ENCODE measurements at regions not wholly inside any gene's neighbourhood (a gene's known extent, or its start where the extent isn't known, plus 50 kb on each side); places are given as distances from the start of the nearest gene placed in this dataset.

GRCh38 chr20:7136886-7137285, 369.4 kb downstream of the BMP2 start:
- H3K4me1 ChIP-seq = no peaks in the 10 kb centered on the region
- ChIA-PET CTCF (interaction anchor here (1.5 kb wide), 1 partner anchor 13 kb away, joined by 4 read pairs; no protein-coding TSS in a partner anchor), POLR2A (no interaction called here)
- WGBS (ENCODE audit: missing lambda C conversion rate) = 5% methylated on average over 1 of the region's 1 CpG
- no peak for TF ChIP-seq HOXB13 (CRISPR knock-in tag; IDR thresholded peaks at IDR 0.05; ENCODE audit: low read depth)
- no peak for TF ChIP-seq MAFK (IDR thresholded peaks at IDR 0.05; ENCODE audit: partially characterized antibody)
- no peak for TF ChIP-seq MAZ (IDR thresholded peaks at IDR 0.05; ENCODE audit: borderline replicate concordance, low read depth, low read length)
- TF ChIP-seq HES2 (IDR thresholded peaks at IDR 0.05) = no peak
- no peak for TF ChIP-seq SMC3 (IDR thresholded peaks at IDR 0.05)
- TF ChIP-seq, protein P1, sequence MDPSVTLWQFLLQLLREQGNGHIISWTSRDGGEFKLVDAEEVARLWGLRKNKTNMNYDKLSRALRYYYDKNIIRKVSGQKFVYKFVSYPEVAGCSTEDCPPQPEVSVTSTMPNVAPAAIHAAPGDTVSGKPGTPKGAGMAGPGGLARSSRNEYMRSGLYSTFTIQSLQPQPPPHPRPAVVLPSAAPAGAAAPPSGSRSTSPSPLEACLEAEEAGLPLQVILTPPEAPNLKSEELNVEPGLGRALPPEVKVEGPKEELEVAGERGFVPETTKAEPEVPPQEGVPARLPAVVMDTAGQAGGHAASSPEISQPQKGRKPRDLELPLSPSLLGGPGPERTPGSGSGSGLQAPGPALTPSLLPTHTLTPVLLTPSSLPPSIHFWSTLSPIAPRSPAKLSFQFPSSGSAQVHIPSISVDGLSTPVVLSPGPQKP (IDR thresholded peaks at IDR 0.05; ENCODE audit: low read depth, low read length) = no peak
- no peak for TF ChIP-seq TP53 (CRISPR knock-in tag; IDR thresholded peaks at IDR 0.05)
- no peak for TF ChIP-seq CHD2 (IDR thresholded peaks at IDR 0.05; ENCODE audit: low read length, partially characterized antibody)
- TF ChIP-seq USF2 (IDR thresholded peaks at IDR 0.05) = no peak
- TF ChIP-seq POLR2A (IDR thresholded peaks at IDR 0.05; ENCODE audit: low read length) = no peak
- no peak for TF ChIP-seq CBX8 (IDR thresholded peaks at IDR 0.05)
- TF ChIP-seq HOXA7 (CRISPR knock-in tag; IDR thresholded peaks at IDR 0.05) = no peak
- no peak for TF ChIP-seq EHF (CRISPR knock-in tag; IDR thresholded peaks at IDR 0.05)
- TF ChIP-seq MAX (IDR thresholded peaks at IDR 0.05) = no peak
- TF ChIP-seq REST (IDR thresholded peaks at IDR 0.05) = no peak
- TF ChIP-seq BCL3 (IDR thresholded peaks at IDR 0.05) = no peak
- TF ChIP-seq MYC (IDR thresholded peaks at IDR 0.05; ENCODE audit: borderline replicate concordance, low read length) = no peak
- no peak for TF ChIP-seq SREBF2 (IDR thresholded peaks at IDR 0.05)
- TF ChIP-seq FOSL2 (IDR thresholded peaks at IDR 0.05) = no peak
- no peak for TF ChIP-seq FOSL2 (CRISPR knock-in tag; IDR thresholded peaks at IDR 0.05)
- TF ChIP-seq ZC3H11A (IDR thresholded peaks at IDR 0.05) = no peak
- FAIRE-seq (no peak), DNase-seq (ENCODE audit: low read depth in 1 of 2, low spot score in 1 of 2) (no peak), ATAC-seq (no peak)
- no peak overlapping the region for H3K4me2 ChIP-seq
- H3K27ac ChIP-seq = no peak overlapping the region
- no peaks in the 10 kb centered on the region for H3K9me3 ChIP-seq
- H3K4me3 ChIP-seq = no peak overlapping the region

All from A549 (cell line).